ENCODE measurements at regions not wholly inside any gene's neighbourhood (a gene's known extent, or its start where the extent isn't known, plus 50 kb on each side); places are given as distances from the start of the nearest gene placed in this dataset.

DNA sequence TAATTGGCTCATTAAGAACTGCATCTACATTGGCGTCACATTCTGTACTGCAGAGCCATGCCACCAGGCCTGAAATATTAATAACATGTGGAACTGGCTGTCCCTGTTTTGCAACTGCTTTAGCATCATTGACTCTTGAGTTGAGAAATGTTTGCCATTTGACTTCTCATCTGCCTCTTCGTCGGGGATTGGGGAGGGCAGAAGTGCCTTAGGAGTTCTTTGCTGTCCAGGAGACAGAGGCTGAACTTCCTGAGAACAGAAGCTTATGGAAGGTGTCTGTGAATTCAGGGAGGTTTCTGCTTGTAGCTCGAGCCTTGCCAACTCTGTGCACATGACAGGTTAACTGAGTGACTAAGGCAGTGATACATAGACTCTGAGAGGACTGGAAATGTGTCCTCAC lies 265.0 kb downstream of the KIF4B start:
- TF ChIP-seq, protein P1, sequence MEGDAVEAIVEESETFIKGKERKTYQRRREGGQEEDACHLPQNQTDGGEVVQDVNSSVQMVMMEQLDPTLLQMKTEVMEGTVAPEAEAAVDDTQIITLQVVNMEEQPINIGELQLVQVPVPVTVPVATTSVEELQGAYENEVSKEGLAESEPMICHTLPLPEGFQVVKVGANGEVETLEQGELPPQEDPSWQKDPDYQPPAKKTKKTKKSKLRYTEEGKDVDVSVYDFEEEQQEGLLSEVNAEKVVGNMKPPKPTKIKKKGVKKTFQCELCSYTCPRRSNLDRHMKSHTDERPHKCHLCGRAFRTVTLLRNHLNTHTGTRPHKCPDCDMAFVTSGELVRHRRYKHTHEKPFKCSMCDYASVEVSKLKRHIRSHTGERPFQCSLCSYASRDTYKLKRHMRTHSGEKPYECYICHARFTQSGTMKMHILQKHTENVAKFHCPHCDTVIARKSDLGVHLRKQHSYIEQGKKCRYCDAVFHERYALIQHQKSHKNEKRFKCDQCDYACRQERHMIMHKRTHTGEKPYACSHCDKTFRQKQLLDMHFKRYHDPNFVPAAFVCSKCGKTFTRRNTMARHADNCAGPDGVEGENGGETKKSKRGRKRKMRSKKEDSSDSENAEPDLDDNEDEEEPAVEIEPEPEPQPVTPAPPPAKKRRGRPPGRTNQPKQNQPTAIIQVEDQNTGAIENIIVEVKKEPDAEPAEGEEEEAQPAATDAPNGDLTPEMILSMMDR (IDR thresholded peaks at IDR 0.05 in 4 of 5, conservative IDR thresholded peaks at IDR 0.05 in 1 of 5) = no peak
- TF ChIP-seq POLR2A (IDR thresholded peaks at IDR 0.05) = no peak

Measured in gastrocnemius medialis (tissue), 4 donors.